ENCODE measurements at regions not wholly inside any gene's neighbourhood (a gene's known extent, or its start where the extent isn't known, plus 50 kb on each side); places are given as distances from the start of the nearest gene placed in this dataset.
"Not testable (repeated sequence)": the region's sequence is repeated elsewhere in the genome, so short reads cannot be mapped to it uniquely, and the experiment has no call there.

DNA sequence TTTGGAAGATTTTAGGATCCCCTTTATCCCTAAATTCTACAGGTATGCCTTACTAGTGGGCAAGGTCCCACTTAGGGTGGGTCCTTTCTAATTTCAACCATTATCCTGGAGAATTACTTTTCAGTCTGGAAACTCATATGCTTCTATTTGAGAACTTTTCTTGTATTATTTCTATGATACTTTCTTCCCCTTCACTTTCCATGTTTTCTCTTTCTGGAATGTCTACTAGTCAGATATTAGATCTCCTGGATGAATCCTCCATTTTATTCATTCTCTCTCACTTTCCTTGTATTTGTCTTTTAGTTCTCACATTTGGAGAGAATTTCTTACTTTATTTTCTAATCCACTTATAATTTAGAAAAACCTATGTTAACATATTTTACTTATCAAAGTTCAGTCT lies 83.9 kb upstream of the SIPA1L2 start:
- Histone ChIP-seq H3K36me3 (ENCODE audit: control insufficient read depth in 2 of 2, extremely low read depth in 1 of 2, insufficient read depth in 2 of 2, low read length in 2 of 2) (no peaks in the 10 kb centered on the region), H4K20me1 (ENCODE audit: control insufficient read depth, extremely low read depth, insufficient read depth, low read length) (no peaks in the 10 kb centered on the region), H3K4me1 (ENCODE audit: control insufficient read depth, extremely low read depth, insufficient read depth, low read length) (peaks cover 4% of the 10 kb centered on the region), H3K4me2 (ENCODE audit: control insufficient read depth, extremely low read depth, insufficient read depth, low read depth, low read length) (no peak overlapping the region), H3K79me2 (ENCODE audit: control insufficient read depth, insufficient read depth, low read length) (no peaks in the 10 kb centered on the region), H3K9ac (ENCODE audit: control insufficient read depth, extremely low read depth, insufficient read depth, low read length) (no peak overlapping the region), H2AFZ (ENCODE audit: control insufficient read depth, low read length) (no peak overlapping the region), H3K9me3 (ENCODE audit: control insufficient read depth, low read depth, low read length) (peaks cover 12% of the 10 kb centered on the region), H3K9me1 (ENCODE audit: control insufficient read depth, extremely low read depth, insufficient read depth, low read length) (no peaks in the 10 kb centered on the region), H3K4me3 (ENCODE audit: control insufficient read depth in 2 of 3, extremely low read depth in 1 of 3, insufficient read depth in 2 of 3, low read depth in 1 of 3, low read length in 3 of 3) (no peak overlapping the region), H3K27me3 (ENCODE audit: control insufficient read depth, extremely low read depth, insufficient read depth, low read length) (no peaks in the 10 kb centered on the region), H3K27ac (ENCODE audit: control insufficient read depth, insufficient read depth, low read length) (no peak overlapping the region)
- TF ChIP-seq, protein P1, sequence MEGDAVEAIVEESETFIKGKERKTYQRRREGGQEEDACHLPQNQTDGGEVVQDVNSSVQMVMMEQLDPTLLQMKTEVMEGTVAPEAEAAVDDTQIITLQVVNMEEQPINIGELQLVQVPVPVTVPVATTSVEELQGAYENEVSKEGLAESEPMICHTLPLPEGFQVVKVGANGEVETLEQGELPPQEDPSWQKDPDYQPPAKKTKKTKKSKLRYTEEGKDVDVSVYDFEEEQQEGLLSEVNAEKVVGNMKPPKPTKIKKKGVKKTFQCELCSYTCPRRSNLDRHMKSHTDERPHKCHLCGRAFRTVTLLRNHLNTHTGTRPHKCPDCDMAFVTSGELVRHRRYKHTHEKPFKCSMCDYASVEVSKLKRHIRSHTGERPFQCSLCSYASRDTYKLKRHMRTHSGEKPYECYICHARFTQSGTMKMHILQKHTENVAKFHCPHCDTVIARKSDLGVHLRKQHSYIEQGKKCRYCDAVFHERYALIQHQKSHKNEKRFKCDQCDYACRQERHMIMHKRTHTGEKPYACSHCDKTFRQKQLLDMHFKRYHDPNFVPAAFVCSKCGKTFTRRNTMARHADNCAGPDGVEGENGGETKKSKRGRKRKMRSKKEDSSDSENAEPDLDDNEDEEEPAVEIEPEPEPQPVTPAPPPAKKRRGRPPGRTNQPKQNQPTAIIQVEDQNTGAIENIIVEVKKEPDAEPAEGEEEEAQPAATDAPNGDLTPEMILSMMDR (optimal IDR thresholded peaks at IDR 0.05 in 1 of 3, IDR thresholded peaks at IDR 0.05 in 1 of 3, conservative IDR thresholded peaks at IDR 0.05 in 1 of 3; ENCODE audit: extremely low read depth in 1 of 3, insufficient read depth in 2 of 3, low read length in 3 of 3): no peak
- TF ChIP-seq EZH2 (IDR thresholded peaks at IDR 0.05; ENCODE audit: low read length): no peak
- dilution Hi-C loops (cut with MboI; ENCODE audit: extremely low pct_ligation_motif_present, low sequenced_read_pairs): no loop called here
- no peak for FAIRE-seq
- DNase-seq (ENCODE audit: low read depth, low spot score): no peak

DNA sequence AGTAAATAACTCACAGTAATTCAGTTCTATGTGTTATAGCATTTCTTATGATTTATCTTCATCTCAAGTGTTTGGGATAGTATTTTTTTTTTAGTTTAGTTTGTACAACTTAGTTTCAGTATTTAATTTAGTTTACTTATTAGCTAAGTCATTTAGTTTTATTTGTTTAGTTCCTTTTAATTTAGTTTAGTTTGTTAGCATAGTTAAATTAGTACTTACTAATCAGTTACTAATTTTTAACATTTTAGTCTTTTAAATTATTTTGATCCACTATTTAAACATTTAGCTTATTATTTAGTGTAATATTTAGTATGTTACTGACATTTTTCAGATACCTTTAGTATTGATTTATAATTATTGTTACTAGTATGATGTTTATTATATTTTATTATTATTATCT lies 85.2 kb upstream of the SIPA1L2 start:
- dilution Hi-C loops (cut with MboI; ENCODE audit: extremely low pct_ligation_motif_present, low sequenced_read_pairs): no loop called here
- Histone ChIP-seq H3K4me3 (ENCODE audit: control insufficient read depth in 2 of 3, extremely low read depth in 1 of 3, insufficient read depth in 2 of 3, low read depth in 1 of 3, low read length in 3 of 3) (no peak overlapping the region), H3K4me2 (ENCODE audit: control insufficient read depth, extremely low read depth, insufficient read depth, low read depth, low read length) (no peak overlapping the region), H3K9ac (ENCODE audit: control insufficient read depth, extremely low read depth, insufficient read depth, low read length) (no peak overlapping the region), H3K9me1 (ENCODE audit: control insufficient read depth, extremely low read depth, insufficient read depth, low read length) (no peaks in the 10 kb centered on the region), H4K20me1 (ENCODE audit: control insufficient read depth, extremely low read depth, insufficient read depth, low read length) (no peaks in the 10 kb centered on the region), H3K36me3 (ENCODE audit: control insufficient read depth in 2 of 2, extremely low read depth in 1 of 2, insufficient read depth in 2 of 2, low read length in 2 of 2) (no peaks in the 10 kb centered on the region), H3K9me3 (ENCODE audit: control insufficient read depth, low read depth, low read length) (peaks cover 15% of the 10 kb centered on the region), H3K4me1 (ENCODE audit: control insufficient read depth, extremely low read depth, insufficient read depth, low read length) (no peaks in the 10 kb centered on the region), H3K79me2 (ENCODE audit: control insufficient read depth, insufficient read depth, low read length) (no peaks in the 10 kb centered on the region), H3K27me3 (ENCODE audit: control insufficient read depth, extremely low read depth, insufficient read depth, low read length) (no peaks in the 10 kb centered on the region), H2AFZ (ENCODE audit: control insufficient read depth, low read length) (no peak overlapping the region), H3K27ac (ENCODE audit: control insufficient read depth, insufficient read depth, low read length) (no peak overlapping the region)
- TF ChIP-seq, protein P1 (optimal IDR thresholded peaks at IDR 0.05 in 1 of 3, IDR thresholded peaks at IDR 0.05 in 1 of 3, conservative IDR thresholded peaks at IDR 0.05 in 1 of 3; ENCODE audit: extremely low read depth in 1 of 3, insufficient read depth in 2 of 3, low read length in 3 of 3): no peak
- TF ChIP-seq EZH2 (IDR thresholded peaks at IDR 0.05; ENCODE audit: low read length): no peak
- DNase-seq (ENCODE audit: low read depth, low spot score): no peak
- no peak for FAIRE-seq

- DNase-seq (ENCODE audit: low read depth, low spot score); H3K4me2 ChIP-seq (ENCODE audit: control insufficient read depth, extremely low read depth, insufficient read depth, low read depth, low read length); H3K79me2 ChIP-seq (ENCODE audit: control insufficient read depth, insufficient read depth, low read length); H2AFZ ChIP-seq (ENCODE audit: control insufficient read depth, low read length); H4K20me1 ChIP-seq (ENCODE audit: control insufficient read depth, extremely low read depth, insufficient read depth, low read length); H3K9ac ChIP-seq (ENCODE audit: control insufficient read depth, extremely low read depth, insufficient read depth, low read length); H3K27me3 ChIP-seq (ENCODE audit: control insufficient read depth, extremely low read depth, insufficient read depth, low read length); H3K4me1 ChIP-seq (ENCODE audit: control insufficient read depth, extremely low read depth, insufficient read depth, low read length); H3K9me1 ChIP-seq (ENCODE audit: control insufficient read depth, extremely low read depth, insufficient read depth, low read length); FAIRE-seq; H3K4me3 ChIP-seq (ENCODE audit: control insufficient read depth in 2 of 3, extremely low read depth in 1 of 3, insufficient read depth in 2 of 3, low read depth in 1 of 3, low read length in 3 of 3); H3K36me3 ChIP-seq (ENCODE audit: control insufficient read depth in 2 of 2, extremely low read depth in 1 of 2, insufficient read depth in 2 of 2, low read length in 2 of 2); dilution Hi-C loops (cut with MboI; ENCODE audit: extremely low pct_ligation_motif_present, low sequenced_read_pairs); H3K27ac ChIP-seq (ENCODE audit: control insufficient read depth, insufficient read depth, low read length): not testable (repeated sequence)
- H3K9me3 ChIP-seq (ENCODE audit: control insufficient read depth, low read depth, low read length): peaks cover 15% of the 10 kb centered on the region
Measured at GRCh38 chr1:232717911-232718310, 87.3 kb upstream of the MAP10 start.
